Muscle of leg (tissue), 3 donors: ENCODE measurements at regions not wholly inside any gene's neighbourhood (a gene's known extent, or its start where the extent isn't known, plus 50 kb on each side); places are given as distances from the start of the nearest gene placed in this dataset.

ENCODE experiments used
- DNase-seq: peaks from one replicate; pipeline ENCODE4 v3.0.0; 2013
- H3K27ac ChIP-seq: one replicate; pipeline ENCODE4 v1.5.1; 2013; ENCODE audit warnings: mild to moderate bottlenecking, low read length, control low read depth
- H3K27me3 ChIP-seq: one replicate; pipeline ENCODE4 v1.6.1; 2013; ENCODE audit warnings: low read length; ENCODE audit not compliant: control insufficient read depth, insufficient read depth
- H3K36me3 ChIP-seq: one replicate; pipeline ENCODE4 v1.6.1; 2013; ENCODE audit warnings: low read length; ENCODE audit not compliant: control insufficient read depth, insufficient read depth
- H3K4me1 ChIP-seq: one replicate; pipeline ENCODE4 v1.6.1; 2013; ENCODE audit warnings: low read length; ENCODE audit not compliant: control insufficient read depth, insufficient read depth
- H3K4me3 ChIP-seq: one replicate; pipeline ENCODE4 v1.5.1; 2013; ENCODE audit warnings: low read length, control low read depth
- H3K9me3 ChIP-seq: replicated peaks from 2 replicates; pipeline ENCODE4 v1.6.1; 2013; ENCODE audit warnings: low read depth, low read length; ENCODE audit not compliant: control insufficient read depth
- WGBS: methylation state at CpG from one replicate; pipeline ENCODE4 v1.1.5; 2013; ENCODE audit warnings: missing lambda C conversion rate; ENCODE audit not compliant: insufficient coverage; 5-methylcytosine and 5-hydroxymethylcytosine counted together

DNA sequence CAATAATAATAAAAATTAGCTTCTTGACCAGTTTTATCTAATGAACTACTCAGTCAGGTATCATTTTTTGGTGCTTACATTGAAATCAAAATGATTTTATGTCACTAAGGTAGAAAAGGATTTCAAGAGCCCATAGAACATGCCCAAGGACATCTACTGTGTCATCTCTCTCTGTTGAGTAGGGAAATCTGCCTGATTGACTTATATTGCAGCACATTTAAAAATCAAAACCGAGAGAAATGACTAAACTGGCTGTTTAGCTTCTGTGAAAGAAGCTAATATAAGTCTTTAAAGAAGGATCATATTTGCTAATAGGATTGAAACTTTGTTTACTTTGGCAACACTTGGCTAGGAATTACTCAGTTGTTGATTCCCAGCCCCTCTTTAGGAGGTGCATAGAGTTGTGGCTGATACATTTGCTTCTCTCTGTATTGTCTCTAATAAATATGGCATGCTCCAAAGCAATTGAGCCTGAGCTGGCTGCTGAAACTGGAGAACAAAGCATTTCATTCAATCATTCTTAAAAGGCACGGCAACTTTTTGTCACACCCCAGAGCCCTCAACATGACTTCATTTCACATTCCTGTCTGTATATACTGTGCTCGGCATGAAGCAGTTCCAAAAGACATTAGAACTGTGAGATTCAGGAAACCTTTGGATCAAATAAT is 1096.9 kb upstream of the POT1 start:
- Histone ChIP-seq H3K27me3 (no peaks in the 10 kb centered on the region), H3K4me1 (no peaks in the 10 kb centered on the region)

GRCh38 chr7:126022452-126022851 is 1092.8 kb upstream of the POT1 start:
- Histone ChIP-seq H3K9me3 (no peaks in the 10 kb centered on the region), H3K27ac (no peak overlapping the region), H3K27me3 (no peaks in the 10 kb centered on the region), H3K4me1 (no peaks in the 10 kb centered on the region), H3K4me3 (no peak overlapping the region), H3K36me3 (no peaks in the 10 kb centered on the region)
- no peak for DNase-seq

More for the DNA sequence above, 1096.9 kb upstream of the POT1 start:
- Histone ChIP-seq H3K36me3 (no peaks in the 10 kb centered on the region), H3K27ac (no peak overlapping the region), H3K9me3 (no peaks in the 10 kb centered on the region), H3K4me3 (no peak overlapping the region)
- DNase-seq = peak; percentile 9
- 40% methylated on average over 1 of the region's 3 CpGs for WGBS

GRCh38 chr7:126016722-126017121 is 1087.1 kb upstream of the POT1 start:
- no peak for DNase-seq
- Histone ChIP-seq H3K4me3 (no peak overlapping the region), H3K9me3 (no peaks in the 10 kb centered on the region), H3K27ac (no peak overlapping the region), H3K4me1 (no peaks in the 10 kb centered on the region), H3K27me3 (no peaks in the 10 kb centered on the region), H3K36me3 (no peaks in the 10 kb centered on the region)
- no CpG with 5 or more reads among the region's 1 CpG for WGBS

DNA sequence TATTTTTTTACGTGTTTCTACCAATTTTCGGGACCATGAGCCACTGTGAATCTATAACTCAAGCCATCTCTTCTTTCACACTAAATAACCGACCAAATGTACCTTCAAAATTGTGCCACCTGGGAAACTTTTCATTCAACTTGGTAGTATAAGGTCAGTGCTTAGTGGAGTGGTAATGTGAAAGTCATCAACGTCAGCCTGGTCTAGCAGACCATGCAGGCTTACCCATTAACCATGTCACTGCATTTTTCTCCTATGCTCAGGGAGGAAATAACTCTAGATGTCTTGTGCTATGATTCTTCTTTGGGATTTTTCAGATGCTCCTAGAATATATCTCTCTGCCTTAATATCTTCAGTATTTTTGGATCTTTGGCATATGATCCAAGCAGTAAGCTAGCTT is 1075.4 kb upstream of the POT1 start:
- no peak overlapping the region for H3K4me3 ChIP-seq
- H3K9me3 ChIP-seq = no peaks in the 10 kb centered on the region
- no peaks in the 10 kb centered on the region for H3K27me3 ChIP-seq
- no peak overlapping the region for H3K27ac ChIP-seq
- WGBS = 80% methylated on average over 1 of the region's 4 CpGs
- no peaks in the 10 kb centered on the region for H3K36me3 ChIP-seq
- DNase-seq = no peak
- H3K4me1 ChIP-seq = no peaks in the 10 kb centered on the region

DNA sequence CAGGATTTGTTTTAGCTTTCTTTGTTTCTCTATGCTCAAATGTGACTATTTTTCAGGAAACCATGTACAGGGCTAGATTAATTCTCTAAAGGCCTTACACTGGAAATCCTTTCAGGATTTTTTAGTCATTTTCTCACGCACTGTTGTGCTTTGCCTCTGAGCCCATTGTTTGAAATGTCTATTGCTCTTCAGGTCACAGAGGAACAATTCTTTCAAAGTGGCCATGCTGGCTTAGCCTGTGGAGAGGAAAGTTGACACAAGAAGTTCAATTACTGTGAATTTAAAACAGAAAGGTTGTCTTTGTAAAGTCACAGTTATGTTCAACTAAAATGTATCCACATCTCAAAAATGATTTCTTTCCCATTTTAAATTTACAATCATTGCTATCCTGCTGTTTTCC is 1071.7 kb upstream of the POT1 start:
- Histone ChIP-seq H3K27ac (no peak overlapping the region), H3K36me3 (no peaks in the 10 kb centered on the region), H3K4me1 (no peaks in the 10 kb centered on the region), H3K27me3 (no peaks in the 10 kb centered on the region), H3K9me3 (peaks cover 4% of the 10 kb centered on the region), H3K4me3 (no peak overlapping the region)
- no peak for DNase-seq
- WGBS = no CpG with 5 or more reads among the region's 1 CpG

GRCh38 chr7:125984795-125985194 is 1055.2 kb upstream of the POT1 start:
- Histone ChIP-seq H3K27ac (no peak overlapping the region), H3K36me3 (no peaks in the 10 kb centered on the region), H3K4me1 (no peaks in the 10 kb centered on the region), H3K27me3 (no peaks in the 10 kb centered on the region), H3K4me3 (no peak overlapping the region), H3K9me3 (no peaks in the 10 kb centered on the region)
- no peak for DNase-seq
- WGBS = 50% methylated on average over 2 of the region's 3 CpGs

GRCh38 chr7:125971656-125972055 is 1042.0 kb upstream of the POT1 start:
- H3K4me1 ChIP-seq = no peaks in the 10 kb centered on the region
- DNase-seq = no peak
- no CpG with 5 or more reads among the region's 2 CpGs for WGBS

DNA sequence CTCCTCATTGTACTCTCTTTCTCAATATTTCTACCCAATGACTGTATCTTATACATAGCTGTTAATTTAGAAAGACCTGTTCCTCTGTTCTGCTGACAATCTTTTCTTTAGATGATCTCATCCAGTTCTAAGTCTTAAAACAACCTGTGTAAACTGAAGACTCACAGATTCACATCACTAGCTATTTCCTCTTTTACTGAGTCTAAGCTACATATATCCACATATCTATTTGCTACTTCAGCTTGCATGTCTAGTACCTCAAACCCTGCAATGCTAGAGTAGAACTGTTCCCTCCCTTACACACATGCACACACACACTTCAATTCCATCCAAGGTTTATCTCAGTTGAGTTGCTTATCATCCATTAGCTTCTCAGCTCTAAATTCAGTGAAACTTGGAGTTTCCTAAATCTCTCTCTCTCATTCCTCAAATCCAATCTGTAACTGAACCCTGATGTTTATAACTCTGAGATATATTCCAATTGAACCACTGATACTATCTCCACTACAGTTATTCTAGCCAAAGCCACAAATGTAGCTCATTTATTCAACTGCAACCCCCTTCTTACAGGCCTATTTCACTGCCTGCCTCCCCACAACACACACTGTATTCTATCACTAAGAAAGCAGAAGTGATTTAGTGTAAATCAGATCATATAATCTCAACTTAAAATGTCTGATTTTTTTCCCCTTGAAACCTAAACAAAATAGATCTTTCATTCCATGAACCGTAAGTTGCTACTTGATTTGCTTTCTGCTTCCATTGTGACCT is 1036.8 kb upstream of the POT1 start:
- no peaks in the 10 kb centered on the region for H3K27me3 ChIP-seq
- no CpG with 5 or more reads among the region's 1 CpG for WGBS
- no peaks in the 10 kb centered on the region for H3K9me3 ChIP-seq
- no peak overlapping the region for H3K4me3 ChIP-seq
- DNase-seq = no peak
- H3K4me1 ChIP-seq = no peaks in the 10 kb centered on the region
- no peaks in the 10 kb centered on the region for H3K36me3 ChIP-seq
- H3K27ac ChIP-seq = no peak overlapping the region

More at GRCh38 chr7:125971656-125972055, 1042.0 kb upstream of the POT1 start:
- no peak overlapping the region for H3K4me3 ChIP-seq
- H3K27me3 ChIP-seq = no peaks in the 10 kb centered on the region
- no peak overlapping the region for H3K27ac ChIP-seq
- no peaks in the 10 kb centered on the region for H3K36me3 ChIP-seq
- H3K9me3 ChIP-seq = no peaks in the 10 kb centered on the region

- Histone ChIP-seq H3K36me3 (no peaks in the 10 kb centered on the region), H3K27me3 (no peaks in the 10 kb centered on the region), H3K9me3 (peaks cover 3% of the 10 kb centered on the region), H3K4me3 (no peak overlapping the region), H3K27ac (no peak overlapping the region), H3K4me1 (no peaks in the 10 kb centered on the region)
- peak; percentile 9 for DNase-seq
- WGBS = no CpG with 5 or more reads among the region's 1 CpG
Measured at GRCh38 chr7:125934955-125935354, 1005.3 kb upstream of the POT1 start.

DNA sequence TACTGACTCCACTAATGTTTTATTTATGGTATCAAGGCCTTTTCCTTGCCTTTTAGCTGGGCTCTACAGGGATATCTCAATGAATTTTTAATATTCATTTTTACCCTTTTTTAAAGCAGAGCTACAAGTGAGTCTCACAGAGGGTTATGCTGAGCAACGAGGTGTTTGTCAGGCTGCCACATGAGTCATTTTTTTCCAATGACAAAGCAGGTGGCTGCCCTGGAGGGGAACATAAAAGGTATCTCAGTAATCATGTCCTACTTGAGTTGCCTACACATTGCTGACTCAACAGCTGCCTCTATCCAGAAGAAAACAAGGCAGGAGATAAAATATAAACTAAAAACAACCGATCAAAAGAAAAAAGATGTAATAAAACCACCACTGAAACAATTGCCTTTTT is 1004.9 kb upstream of the POT1 start:
- WGBS = no CpG with 5 or more reads among the region's 2 CpGs
- no peaks in the 10 kb centered on the region for H3K36me3 ChIP-seq
- no peaks in the 10 kb centered on the region for H3K27me3 ChIP-seq
- no peak for DNase-seq
- H3K4me1 ChIP-seq = no peaks in the 10 kb centered on the region
- peaks cover 3% of the 10 kb centered on the region for H3K9me3 ChIP-seq
- no peak overlapping the region for H3K4me3 ChIP-seq
- H3K27ac ChIP-seq = no peak overlapping the region
